Lower leg skin (tissue), 4 donors: ENCODE measurements at regions not wholly inside any gene's neighbourhood (a gene's known extent, or its start where the extent isn't known, plus 50 kb on each side); places are given as distances from the start of the nearest gene placed in this dataset.

Experiments
- DNase-seq, 2 donors: peaks; one replicate each; pipeline ENCODE4 v3.0.0-alpha.2; 2019; ENCODE audit warnings: low spot score in 2 of 2
- H3K4me3 ChIP-seq: fragments of 200-600 bp; sonication (generic); 2 replicates; pipeline ENCODE4 v1.5.1; 2017; ENCODE audit warnings: mild to moderate bottlenecking, low read depth; ENCODE audit not compliant: poor library complexity, severe bottlenecking
- CTCF ChIP-seq, 3 donors: fragments of 450-650 bp; IDR thresholded peaks; one replicate each; pipeline ENCODE4 v1.5.1; 2016; ENCODE audit warnings: antibody characterized with exemption in 3 of 3, mild to moderate bottlenecking in 3 of 3, moderate library complexity in 2 of 3
- POLR2A ChIP-seq, 2 donors: fragments of 450-650 bp; IDR thresholded peaks; one replicate each; pipeline ENCODE4 v1.6.1; 2016 to 2017; ENCODE audit warnings: antibody characterized with exemption in 2 of 2, mild to moderate bottlenecking in 1 of 2, moderate library complexity in 1 of 2
- WGBS, 2 donors: methylation state at CpG; one replicate each; pipeline ENCODE4 v1.1.5; 2018; 5-methylcytosine and 5-hydroxymethylcytosine counted together
- intact Hi-C: fragments of 100-400 bp; cut with DNase I; formaldehyde crosslinking; loops from one replicate; pipeline ENCODE4 v1.15.0; 2023; ENCODE audit warnings: low total_unique reads

- no peak overlapping the region for H3K4me3 ChIP-seq
- WGBS, 2 donors: 95% methylated on average over 2 of the region's 2 CpGs
- intact Hi-C loops: no loop called here
- TF ChIP-seq POLR2A (IDR thresholded peaks at IDR 0.05): no peak
- TF ChIP-seq CTCF (IDR thresholded peaks at IDR 0.05): no peak
- no peak for DNase-seq
Observed at GRCh38 chr9:16153741-16154140, 600.9 kb downstream of the CCDC171 start.

GRCh38 chr9:16154521-16155078 lies 601.8 kb downstream of the CCDC171 start:
- no peak for TF ChIP-seq POLR2A (IDR thresholded peaks at IDR 0.05)
- no peak for TF ChIP-seq CTCF (IDR thresholded peaks at IDR 0.05)
- intact Hi-C loops: no loop called here
- H3K4me3 ChIP-seq: no peak overlapping the region
- peak in 1 of 2 donors; percentile 85 for DNase-seq
- 16 to 22% methylated on average over 28 of the region's 28 CpGs for WGBS, 2 donors

- 95 to 97% methylated on average over 4 of the region's 4 CpGs for WGBS, 2 donors
- no peak overlapping the region for H3K4me3 ChIP-seq
- intact Hi-C loops: no loop called here
- no peak for DNase-seq
- TF ChIP-seq CTCF (IDR thresholded peaks at IDR 0.05) (no peak), POLR2A (IDR thresholded peaks at IDR 0.05) (no peak)
Observed at GRCh38 chr9:16155878-16156277, 603.0 kb downstream of the CCDC171 start.

- no peak for TF ChIP-seq POLR2A (IDR thresholded peaks at IDR 0.05)
- TF ChIP-seq CTCF (IDR thresholded peaks at IDR 0.05): no peak
- intact Hi-C loops: no loop called here
- 94 to 98% methylated on average over 3 of the region's 3 CpGs for WGBS, 2 donors
- no peak for DNase-seq
- H3K4me3 ChIP-seq: no peak overlapping the region
Observed at GRCh38 chr9:16157216-16157615, 604.4 kb downstream of the CCDC171 start.

- WGBS, 2 donors: 92 to 95% methylated on average over 4 of the region's 4 CpGs
- no peak for DNase-seq
- no peak overlapping the region for H3K4me3 ChIP-seq
- intact Hi-C loops: no loop called here
- TF ChIP-seq POLR2A (IDR thresholded peaks at IDR 0.05): no peak
- TF ChIP-seq CTCF (IDR thresholded peaks at IDR 0.05): no peak
Observed at GRCh38 chr9:16157651-16158050, 604.8 kb downstream of the CCDC171 start.

GRCh38 chr9:16158093-16158492 lies 605.2 kb downstream of the CCDC171 start:
- 87 to 90% methylated on average over 9 of the region's 9 CpGs for WGBS, 2 donors
- intact Hi-C loops: no loop called here
- DNase-seq: no peak
- TF ChIP-seq POLR2A (IDR thresholded peaks at IDR 0.05) (no peak), CTCF (IDR thresholded peaks at IDR 0.05) (no peak)
- no peak overlapping the region for H3K4me3 ChIP-seq
